ENCODE measurements at regions not wholly inside any gene's neighbourhood (a gene's known extent, or its start where the extent isn't known, plus 50 kb on each side); places are given as distances from the start of the nearest gene placed in this dataset.

DNA sequence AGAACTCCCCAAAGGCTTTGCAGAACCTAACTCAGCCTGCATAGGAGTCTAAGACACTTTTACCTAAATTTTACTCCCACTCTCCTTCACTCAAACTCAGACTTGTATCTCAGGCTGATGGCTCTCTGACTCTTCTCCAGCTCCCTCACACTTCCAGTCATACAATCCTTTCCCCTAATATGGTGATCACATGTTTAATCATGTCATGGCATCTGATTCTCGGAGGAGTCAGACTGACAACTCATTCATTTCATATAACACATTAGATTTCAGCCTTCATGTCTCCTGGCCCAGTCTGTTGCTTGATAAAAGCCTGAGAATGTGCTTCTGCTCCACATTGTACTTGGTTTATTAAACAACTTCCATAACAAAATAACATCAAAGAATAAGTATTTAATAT lies 1503.9 kb upstream of the TENM4 start:
- TF ChIP-seq, protein P1, sequence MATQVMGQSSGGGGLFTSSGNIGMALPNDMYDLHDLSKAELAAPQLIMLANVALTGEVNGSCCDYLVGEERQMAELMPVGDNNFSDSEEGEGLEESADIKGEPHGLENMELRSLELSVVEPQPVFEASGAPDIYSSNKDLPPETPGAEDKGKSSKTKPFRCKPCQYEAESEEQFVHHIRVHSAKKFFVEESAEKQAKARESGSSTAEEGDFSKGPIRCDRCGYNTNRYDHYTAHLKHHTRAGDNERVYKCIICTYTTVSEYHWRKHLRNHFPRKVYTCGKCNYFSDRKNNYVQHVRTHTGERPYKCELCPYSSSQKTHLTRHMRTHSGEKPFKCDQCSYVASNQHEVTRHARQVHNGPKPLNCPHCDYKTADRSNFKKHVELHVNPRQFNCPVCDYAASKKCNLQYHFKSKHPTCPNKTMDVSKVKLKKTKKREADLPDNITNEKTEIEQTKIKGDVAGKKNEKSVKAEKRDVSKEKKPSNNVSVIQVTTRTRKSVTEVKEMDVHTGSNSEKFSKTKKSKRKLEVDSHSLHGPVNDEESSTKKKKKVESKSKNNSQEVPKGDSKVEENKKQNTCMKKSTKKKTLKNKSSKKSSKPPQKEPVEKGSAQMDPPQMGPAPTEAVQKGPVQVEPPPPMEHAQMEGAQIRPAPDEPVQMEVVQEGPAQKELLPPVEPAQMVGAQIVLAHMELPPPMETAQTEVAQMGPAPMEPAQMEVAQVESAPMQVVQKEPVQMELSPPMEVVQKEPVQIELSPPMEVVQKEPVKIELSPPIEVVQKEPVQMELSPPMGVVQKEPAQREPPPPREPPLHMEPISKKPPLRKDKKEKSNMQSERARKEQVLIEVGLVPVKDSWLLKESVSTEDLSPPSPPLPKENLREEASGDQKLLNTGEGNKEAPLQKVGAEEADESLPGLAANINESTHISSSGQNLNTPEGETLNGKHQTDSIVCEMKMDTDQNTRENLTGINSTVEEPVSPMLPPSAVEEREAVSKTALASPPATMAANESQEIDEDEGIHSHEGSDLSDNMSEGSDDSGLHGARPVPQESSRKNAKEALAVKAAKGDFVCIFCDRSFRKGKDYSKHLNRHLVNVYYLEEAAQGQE (IDR thresholded peaks at IDR 0.05; ENCODE audit: insufficient read depth in 1 of 2, low read depth in 2 of 2, low read length in 1 of 2), result no peak
- TF ChIP-seq, protein P2, sequence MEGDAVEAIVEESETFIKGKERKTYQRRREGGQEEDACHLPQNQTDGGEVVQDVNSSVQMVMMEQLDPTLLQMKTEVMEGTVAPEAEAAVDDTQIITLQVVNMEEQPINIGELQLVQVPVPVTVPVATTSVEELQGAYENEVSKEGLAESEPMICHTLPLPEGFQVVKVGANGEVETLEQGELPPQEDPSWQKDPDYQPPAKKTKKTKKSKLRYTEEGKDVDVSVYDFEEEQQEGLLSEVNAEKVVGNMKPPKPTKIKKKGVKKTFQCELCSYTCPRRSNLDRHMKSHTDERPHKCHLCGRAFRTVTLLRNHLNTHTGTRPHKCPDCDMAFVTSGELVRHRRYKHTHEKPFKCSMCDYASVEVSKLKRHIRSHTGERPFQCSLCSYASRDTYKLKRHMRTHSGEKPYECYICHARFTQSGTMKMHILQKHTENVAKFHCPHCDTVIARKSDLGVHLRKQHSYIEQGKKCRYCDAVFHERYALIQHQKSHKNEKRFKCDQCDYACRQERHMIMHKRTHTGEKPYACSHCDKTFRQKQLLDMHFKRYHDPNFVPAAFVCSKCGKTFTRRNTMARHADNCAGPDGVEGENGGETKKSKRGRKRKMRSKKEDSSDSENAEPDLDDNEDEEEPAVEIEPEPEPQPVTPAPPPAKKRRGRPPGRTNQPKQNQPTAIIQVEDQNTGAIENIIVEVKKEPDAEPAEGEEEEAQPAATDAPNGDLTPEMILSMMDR (IDR thresholded peaks at IDR 0.05), result no peak
- TF ChIP-seq POLR2AphosphoS5 (IDR thresholded peaks at IDR 0.05; ENCODE audit: low read depth, low read length) (no peak), SIN3A (IDR thresholded peaks at IDR 0.05; ENCODE audit: borderline replicate concordance, insufficient read depth, low read depth, low read length) (no peak)

Measured in Panc1 (cell line).